ENCODE measurements at regions not wholly inside any gene's neighbourhood (a gene's known extent, or its start where the extent isn't known, plus 50 kb on each side); places are given as distances from the start of the nearest gene placed in this dataset.
"Not testable (repeated sequence)": the region's sequence is repeated elsewhere in the genome, so short reads cannot be mapped to it uniquely, and the experiment has no call there.

DNA sequence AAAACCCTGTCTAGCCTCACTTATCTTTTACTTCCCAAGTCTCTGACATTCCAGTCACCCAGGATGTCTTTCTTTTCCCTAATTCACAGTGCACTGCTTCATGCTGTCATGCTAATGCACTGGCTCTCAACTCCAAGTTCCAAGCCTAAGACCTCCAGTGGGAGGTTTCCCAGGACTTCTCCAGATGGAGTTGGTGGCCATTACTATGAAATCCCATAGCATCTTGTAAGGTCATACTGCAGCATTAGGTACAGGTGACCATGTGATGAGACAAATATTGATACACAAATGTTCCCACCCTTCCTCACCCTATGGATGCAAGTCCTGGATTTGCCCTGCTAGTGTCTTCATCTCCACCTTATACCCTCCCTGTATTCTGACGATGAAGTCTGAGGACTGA, 138.6 kb upstream of the PRICKLE2 start:
- Histone ChIP-seq H3K36me3 (no peaks in the 10 kb centered on the region), H3K4me3 (no peak overlapping the region), H3K9me3 (no peaks in the 10 kb centered on the region), H3K4me1 (peaks cover 0 to 20% (median 6%) of the 10 kb centered on the region in 4 donors), H3K27ac (no peak overlapping the region), H3K27me3 (no peaks in the 10 kb centered on the region)
- DNase-seq (no peak), ATAC-seq (ENCODE audit: low FRiP score in 2 of 2) (no peak)
- WGBS, 2 donors = 83 to 95% methylated on average over 1 of the region's 1 CpG
- TF ChIP-seq CTCF (IDR thresholded peaks at IDR 0.05) (no peak), EP300 (IDR thresholded peaks at IDR 0.05) (no peak), POLR2A (IDR thresholded peaks at IDR 0.05) (no peak), POLR2AphosphoS5 (IDR thresholded peaks at IDR 0.05) (no peak)

DNA sequence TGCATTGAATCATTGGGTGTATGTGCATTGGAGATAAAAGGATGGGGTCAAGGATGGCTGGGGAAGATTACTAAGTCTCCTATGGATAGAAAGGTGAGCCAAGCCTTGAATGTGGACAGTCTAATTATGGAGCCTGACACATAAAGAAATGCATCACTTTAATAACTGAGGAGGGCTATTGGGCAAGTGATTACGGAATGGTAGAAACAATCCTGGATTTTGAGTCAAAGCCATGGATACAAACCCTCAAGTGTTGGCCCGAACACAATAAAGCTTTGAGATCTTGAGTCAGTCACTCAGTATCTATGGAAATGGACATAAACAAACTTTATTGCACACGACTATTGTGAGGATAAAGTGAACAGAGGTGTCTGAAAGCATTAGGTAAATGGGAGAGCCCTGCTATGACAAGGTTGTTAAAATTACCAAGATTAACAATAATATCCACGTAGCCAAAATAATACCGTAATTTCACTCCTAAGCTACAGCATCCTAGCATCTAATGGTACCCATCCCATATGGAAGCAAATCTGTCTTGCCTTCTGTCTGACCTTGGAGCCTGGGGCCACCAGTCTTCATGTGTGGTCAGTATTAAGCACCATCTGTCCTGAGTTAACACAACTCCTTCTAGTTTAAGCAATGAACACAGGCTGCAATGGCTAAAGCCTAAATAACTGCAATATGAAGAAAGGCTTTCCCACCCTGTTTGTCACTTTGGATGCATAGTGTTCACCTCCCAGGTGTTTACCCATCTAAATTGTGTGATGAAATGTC, 136.9 kb upstream of the PRICKLE2 start:
- Histone ChIP-seq H3K27ac (peak overlapping the region in 1 of 4 donors; percentile 12), H3K4me1 (peaks cover 0 to 14% (median 5%) of the 10 kb centered on the region in 4 donors), H3K4me3 (no peak overlapping the region), H3K9me3 (no peaks in the 10 kb centered on the region), H3K36me3 (no peaks in the 10 kb centered on the region), H3K27me3 (no peaks in the 10 kb centered on the region)
- no peak for DNase-seq
- no peak for ATAC-seq (ENCODE audit: low FRiP score in 2 of 2)
- WGBS, 2 donors = 75 to 76% methylated on average over 5 of the region's 5 CpGs
- no peak for TF ChIP-seq POLR2AphosphoS5 (IDR thresholded peaks at IDR 0.05)
- TF ChIP-seq EP300 (IDR thresholded peaks at IDR 0.05) = no peak

GRCh38 chr3:64361036-64361435, 135.8 kb upstream of the PRICKLE2 start:
- not testable (repeated sequence) for H3K4me3 ChIP-seq; H3K27me3 ChIP-seq; H3K36me3 ChIP-seq; ATAC-seq (ENCODE audit: low FRiP score in 2 of 2); DNase-seq; H3K9me3 ChIP-seq
- H3K27ac ChIP-seq = peak overlapping the region in 2 of 4 donors; percentile 12 to 52
- 74 to 89% methylated on average over 3 to 4 of the region's 4 CpGs for WGBS, 2 donors
- peaks cover 3 to 16% (median 5%) of the 10 kb centered on the region in 4 donors for H3K4me1 ChIP-seq

- H3K36me3 ChIP-seq = no peaks in the 10 kb centered on the region
- no peak overlapping the region for H3K4me3 ChIP-seq
- H3K27me3 ChIP-seq = no peaks in the 10 kb centered on the region
- peak in 1 of 2 donors; percentile 39 for DNase-seq
- H3K27ac ChIP-seq = peak overlapping the region in 1 of 4 donors; percentile 52
- H3K4me1 ChIP-seq = peaks cover 5 to 24% (median 11%) of the 10 kb centered on the region in 4 donors
- WGBS, 2 donors = 80% methylated on average over 6 of the region's 6 CpGs
- no peaks in the 10 kb centered on the region for H3K9me3 ChIP-seq
- TF ChIP-seq POLR2A (IDR thresholded peaks at IDR 0.05) = no peak
- TF ChIP-seq CTCF (IDR thresholded peaks at IDR 0.05) = no peak
- TF ChIP-seq EP300 (IDR thresholded peaks at IDR 0.05) = no peak
- no peak for TF ChIP-seq POLR2AphosphoS5 (IDR thresholded peaks at IDR 0.05)
- no peak for ATAC-seq (ENCODE audit: low FRiP score in 2 of 2)
Observed at GRCh38 chr3:64360280-64360679, 135.0 kb upstream of the PRICKLE2 start.

GRCh38 chr3:64359735-64360134, 134.5 kb upstream of the PRICKLE2 start:
- ATAC-seq (ENCODE audit: low FRiP score in 2 of 2) (no peak), DNase-seq (no peak)
- peaks cover 5 to 29% (median 15%) of the 10 kb centered on the region in 4 donors for H3K4me1 ChIP-seq
- H3K27ac ChIP-seq = no peak overlapping the region
- WGBS, 2 donors = 75 to 79% methylated on average over 4 of the region's 4 CpGs
- H3K36me3 ChIP-seq = no peaks in the 10 kb centered on the region
- no peak overlapping the region for H3K4me3 ChIP-seq
- H3K27me3 ChIP-seq = no peaks in the 10 kb centered on the region
- no peaks in the 10 kb centered on the region for H3K9me3 ChIP-seq
- TF ChIP-seq POLR2AphosphoS5 (IDR thresholded peaks at IDR 0.05) (no peak), EP300 (IDR thresholded peaks at IDR 0.05) (no peak), CTCF (IDR thresholded peaks at IDR 0.05) (no peak), POLR2A (IDR thresholded peaks at IDR 0.05) (no peak)

DNA sequence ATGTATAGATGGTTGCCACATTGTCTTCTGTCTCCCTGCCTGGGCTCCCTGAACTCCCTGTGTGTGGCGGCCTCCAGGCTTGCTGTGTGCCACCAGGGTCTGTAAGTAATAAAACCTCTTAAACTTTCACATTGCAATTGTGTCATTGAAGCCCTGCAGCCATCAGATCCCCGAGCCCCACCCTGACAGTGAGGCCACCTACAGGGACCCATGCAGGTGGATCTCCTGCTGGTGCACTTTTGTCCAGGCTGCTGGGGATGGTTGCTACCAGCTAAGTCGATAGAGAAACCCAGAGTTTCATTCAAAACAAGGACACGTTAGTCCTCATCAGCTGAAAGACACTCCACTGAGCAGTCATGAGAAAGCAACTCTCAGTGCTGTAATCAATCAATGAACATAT, 133.6 kb upstream of the PRICKLE2 start:
- ATAC-seq (ENCODE audit: low FRiP score in 2 of 2) (no peak), DNase-seq (no peak)
- TF ChIP-seq CTCF (IDR thresholded peaks at IDR 0.05) (no peak), EP300 (IDR thresholded peaks at IDR 0.05) (no peak), POLR2A (IDR thresholded peaks at IDR 0.05) (no peak), POLR2AphosphoS5 (IDR thresholded peaks at IDR 0.05) (no peak)
- Histone ChIP-seq H3K27me3 (no peaks in the 10 kb centered on the region), H3K27ac (no peak overlapping the region), H3K36me3 (no peaks in the 10 kb centered on the region), H3K4me1 (peaks cover 6 to 36% (median 20%) of the 10 kb centered on the region in 4 donors), H3K9me3 (no peaks in the 10 kb centered on the region), H3K4me3 (no peak overlapping the region)
- WGBS, 2 donors = 65 to 77% methylated on average over 4 of the region's 4 CpGs

Data from upper lobe of left lung (tissue), 6 donors.